ENCODE measurements at regions not wholly inside any gene's neighbourhood (a gene's known extent, or its start where the extent isn't known, plus 50 kb on each side); places are given as distances from the start of the nearest gene placed in this dataset.

GRCh38 chr15:87461631-87462030 is 794.9 kb downstream of the NTRK3 start:
- DNase-seq, result no peak

GRCh38 chr15:87454860-87455259 is 801.7 kb downstream of the NTRK3 start:
- DNase-seq, result no peak

DNA sequence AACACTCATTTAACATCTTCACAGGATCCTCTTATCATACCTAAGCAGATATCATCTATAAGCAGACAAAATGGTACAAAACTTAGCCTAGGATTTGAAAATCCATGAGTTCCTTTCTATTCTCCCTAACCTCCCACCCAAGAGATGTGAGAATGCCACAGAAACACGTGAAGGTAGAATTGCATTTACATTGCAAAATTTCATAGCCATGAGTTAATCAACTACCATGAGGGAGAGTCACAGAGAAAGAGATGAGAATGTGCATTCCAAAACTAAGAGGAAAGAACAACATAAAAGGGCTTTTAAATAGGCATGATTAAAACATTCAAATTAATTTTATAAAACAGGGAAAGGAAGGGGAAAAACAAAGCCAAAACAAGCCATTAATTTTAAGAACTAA is 806.2 kb downstream of the NTRK3 start:
- DNase-seq, result no peak

- no peak for DNase-seq
Measured at GRCh38 chr15:87439090-87439489, 817.4 kb downstream of the NTRK3 start.

DNA sequence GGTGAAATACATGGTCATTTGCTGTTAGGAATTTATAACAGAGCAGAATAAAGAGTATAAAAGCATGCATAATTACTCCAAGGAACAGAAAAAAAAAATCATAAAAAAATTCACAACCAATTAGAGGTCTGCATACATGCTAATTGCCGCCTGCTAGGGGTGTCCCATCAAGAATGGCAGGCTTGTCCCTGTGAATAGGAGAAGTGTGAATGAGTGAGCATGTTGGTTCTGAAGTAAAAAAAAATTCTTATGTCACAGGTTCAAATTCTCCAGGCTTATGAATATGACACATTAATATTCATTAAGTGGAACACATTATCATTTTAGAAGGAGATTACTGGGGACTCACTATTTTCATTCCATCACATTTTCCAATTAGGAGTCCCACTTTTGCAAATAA is 822.7 kb downstream of the NTRK3 start:
- no peak for DNase-seq

DNA sequence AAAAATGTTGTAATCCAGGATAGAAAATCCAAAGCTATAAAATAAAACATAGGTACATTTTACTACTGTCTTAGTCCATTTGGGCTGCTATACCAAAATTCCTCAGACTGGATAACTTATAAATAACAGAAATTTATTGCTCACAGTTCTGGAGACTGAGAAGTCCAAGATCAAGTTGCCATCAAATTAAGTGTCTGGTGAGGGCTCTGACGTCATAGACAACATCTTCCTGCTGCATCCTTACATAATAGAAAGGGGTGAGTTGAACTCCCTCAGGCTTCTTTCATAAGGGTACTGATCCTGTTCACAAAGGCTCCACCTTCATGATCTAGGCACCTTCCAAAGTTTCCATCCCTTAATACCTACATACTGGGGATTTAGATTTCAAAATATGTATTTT is 826.8 kb downstream of the NTRK3 start:
- no peak for DNase-seq

DNA sequence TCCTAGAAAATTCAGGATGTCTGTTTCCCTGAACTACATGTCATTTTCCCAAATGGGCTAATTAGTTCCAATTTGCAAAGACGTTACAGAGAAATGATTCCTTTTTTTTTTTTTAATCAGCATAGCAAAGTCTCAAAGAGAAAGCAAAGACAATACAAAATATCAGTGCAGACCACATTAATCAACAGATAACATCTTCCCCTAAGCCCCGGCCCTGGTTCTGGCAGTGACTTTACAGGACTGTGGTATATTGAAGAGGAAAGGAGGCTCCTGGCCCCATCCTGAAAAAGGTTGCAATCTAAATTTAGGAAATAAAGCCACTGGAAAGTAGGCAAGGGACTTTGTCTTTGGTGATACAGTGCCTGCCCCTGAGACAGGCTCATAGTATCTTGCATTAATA is 836.5 kb downstream of the NTRK3 start:
- no peak for DNase-seq

DNA sequence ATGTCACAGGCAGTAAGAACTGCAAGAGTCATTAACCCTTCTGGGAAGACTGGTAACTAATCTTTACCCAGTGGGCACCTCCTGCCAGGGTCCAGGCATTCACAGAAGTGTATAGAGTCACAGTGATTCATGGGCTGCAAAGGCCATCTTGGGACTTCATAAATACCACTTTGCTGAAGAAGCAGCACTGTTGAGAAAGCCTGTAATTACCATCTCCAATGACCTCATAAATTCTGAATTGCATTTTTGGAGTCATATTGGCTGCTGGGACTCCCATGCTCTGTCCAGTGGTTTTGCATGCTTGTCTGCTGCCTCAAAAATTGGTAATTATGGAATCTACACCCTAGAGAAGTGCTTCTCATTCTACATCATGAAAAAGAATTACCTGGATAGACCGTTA is 837.2 kb downstream of the NTRK3 start:
- DNase-seq, result no peak

DNA sequence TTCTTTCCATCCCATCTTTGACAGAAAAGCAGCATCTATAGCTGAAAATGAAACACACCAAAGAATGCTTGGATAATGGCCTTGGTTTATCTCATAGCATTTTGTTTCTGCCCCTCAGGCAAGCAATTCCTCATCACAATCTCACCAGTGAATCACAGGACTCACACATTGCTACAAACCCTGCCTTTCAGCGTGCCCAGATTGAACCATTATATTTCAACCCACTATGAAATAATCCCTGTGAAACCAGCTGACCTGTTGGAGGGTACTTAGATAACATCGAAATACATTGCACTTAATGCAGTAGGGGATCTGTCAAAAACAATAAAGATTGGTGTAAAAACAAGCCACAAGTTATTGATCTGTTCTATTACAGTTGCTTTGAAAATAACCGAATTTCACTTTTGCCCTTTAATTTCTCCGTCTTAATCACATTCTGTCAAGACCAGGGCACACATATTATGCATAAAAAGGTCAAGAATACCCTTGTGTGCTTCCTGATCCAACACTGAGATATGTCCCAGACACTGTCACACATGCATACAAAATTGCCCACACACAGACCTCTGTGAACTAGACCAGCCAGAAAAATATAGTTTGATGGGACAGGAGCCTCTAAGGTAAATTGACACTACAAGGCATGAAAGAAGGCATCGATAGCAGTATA is 839.8 kb downstream of the NTRK3 start:
- no peak for DNase-seq

- no peak for DNase-seq
Measured at GRCh38 chr15:87408902-87409301, 847.6 kb downstream of the NTRK3 start.

DNA sequence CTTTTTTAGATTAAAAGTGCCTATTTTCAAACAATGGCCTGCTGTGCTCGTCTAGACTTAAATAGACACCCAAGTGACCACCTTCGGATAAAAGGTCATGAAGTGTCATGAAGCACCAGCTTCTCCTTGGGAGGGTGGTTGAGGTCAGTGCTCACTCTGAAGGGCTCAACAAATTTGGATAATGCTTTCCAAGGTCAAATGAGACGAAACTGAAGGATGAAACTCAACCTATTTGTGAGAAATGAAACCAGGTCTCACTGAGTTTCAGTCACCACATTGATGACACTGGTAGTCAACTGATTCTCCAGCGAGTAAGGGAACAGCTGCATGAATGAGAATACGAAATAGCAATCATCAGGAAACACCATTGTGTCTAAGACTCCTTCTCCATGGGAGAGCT is 852.6 kb downstream of the NTRK3 start:
- DNase-seq, result no peak

- DNase-seq, result no peak
Measured at GRCh38 chr15:87401973-87402372, 854.6 kb downstream of the NTRK3 start.

- DNase-seq, result no peak
Measured at GRCh38 chr15:87394676-87395075, 861.9 kb downstream of the NTRK3 start.

DNA sequence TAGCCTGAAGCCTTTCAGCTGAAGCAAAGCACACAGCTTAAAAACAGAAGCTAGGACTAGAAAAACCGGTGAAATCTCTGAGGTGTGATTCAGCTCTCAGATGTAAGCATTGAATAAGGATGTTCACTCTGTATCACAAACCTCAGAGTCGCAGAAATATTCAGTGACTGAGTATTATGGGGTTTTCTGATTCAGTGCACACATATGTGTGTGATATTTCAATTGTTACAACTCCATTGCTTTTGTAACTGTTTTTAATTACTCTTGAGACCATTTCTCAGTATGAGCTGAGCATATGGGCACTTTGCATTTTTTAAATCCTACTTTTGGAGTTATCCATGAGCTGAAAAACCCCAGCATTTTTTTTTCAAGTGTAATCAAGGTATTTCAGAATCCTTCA is 868.8 kb downstream of the NTRK3 start:
- DNase-seq, result no peak

DNA sequence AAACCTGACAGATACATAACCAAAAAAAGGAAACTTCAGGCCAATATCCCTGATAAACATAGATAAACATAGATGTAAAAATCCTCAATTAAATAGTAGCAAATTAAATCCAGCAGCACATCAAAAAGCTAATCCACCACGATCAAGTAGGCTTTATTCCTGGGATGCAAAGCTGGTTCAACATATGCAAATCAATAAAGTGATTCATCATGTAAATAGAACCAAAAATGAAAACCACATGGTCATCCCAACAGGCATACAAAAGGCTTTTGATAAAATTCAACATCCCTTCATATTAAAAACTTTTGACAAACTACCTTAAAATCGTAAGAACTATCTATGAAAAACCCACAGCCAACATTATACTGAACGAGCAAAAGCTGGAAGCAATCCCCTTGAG is 882.2 kb downstream of the NTRK3 start:
- no peak for DNase-seq

DNA sequence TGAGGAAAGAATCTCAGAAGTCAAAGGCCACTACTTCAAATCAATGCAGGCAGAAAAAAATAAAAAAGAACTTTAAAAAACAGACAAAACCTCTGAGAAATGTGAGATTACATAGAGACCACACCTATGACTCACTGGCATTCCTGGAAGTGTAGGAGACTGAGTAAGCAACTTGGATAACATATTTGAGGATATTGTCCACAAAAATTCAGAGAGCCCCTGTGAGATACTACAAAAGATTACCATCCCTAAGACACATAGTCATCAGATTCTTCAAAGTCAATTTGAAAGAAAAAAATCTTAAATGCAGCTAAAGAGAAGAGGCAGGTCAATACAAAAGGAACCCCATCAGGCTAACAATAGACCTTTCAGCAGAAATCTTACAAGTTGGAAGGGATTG is 887.3 kb downstream of the NTRK3 start:
- DNase-seq, result no peak

- no peak for DNase-seq
Measured at GRCh38 chr15:87368511-87368910, 888.0 kb downstream of the NTRK3 start.

DNA sequence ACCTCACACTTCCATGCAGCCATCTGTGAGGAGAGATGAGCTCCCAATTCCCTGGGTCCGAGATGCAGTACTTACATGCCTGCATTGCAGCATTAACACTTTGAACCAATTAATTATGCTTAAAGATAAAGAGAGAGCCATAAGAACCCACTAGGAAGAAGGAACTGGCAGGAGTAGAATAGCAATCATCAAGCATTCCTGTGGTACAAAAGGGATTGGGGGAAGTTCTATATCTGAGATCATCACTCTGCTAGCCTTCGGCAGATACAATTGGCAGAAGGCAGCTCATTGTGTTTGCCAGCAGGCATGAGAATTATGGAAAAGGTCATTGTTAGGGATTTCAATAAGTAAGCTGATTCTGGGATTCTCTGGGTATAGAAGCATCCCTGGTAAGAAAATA is 891.4 kb downstream of the NTRK3 start:
- DNase-seq, result no peak

DNA sequence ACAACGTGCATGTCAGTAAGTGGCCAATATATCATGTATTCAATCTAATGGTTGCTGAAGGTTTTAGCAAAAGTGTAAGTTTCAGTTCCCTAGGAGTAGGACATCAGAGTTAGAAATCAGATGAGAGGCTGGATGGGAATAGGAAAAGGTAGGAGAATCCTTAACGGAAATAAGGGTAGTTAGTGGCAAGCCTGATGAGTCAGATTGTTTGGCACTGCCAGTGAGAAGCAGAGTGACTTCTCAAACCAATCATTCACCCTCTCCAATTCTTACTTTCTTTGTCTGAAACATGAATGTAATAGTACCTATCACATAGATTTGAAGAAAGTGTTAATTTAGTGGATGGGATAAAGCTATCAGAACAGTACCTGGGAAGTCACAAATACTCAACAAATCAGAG is 894.0 kb downstream of the NTRK3 start:
- no peak for DNase-seq

- DNase-seq, result no peak
Measured at GRCh38 chr15:87357637-87358313, 898.8 kb downstream of the NTRK3 start.

DNA sequence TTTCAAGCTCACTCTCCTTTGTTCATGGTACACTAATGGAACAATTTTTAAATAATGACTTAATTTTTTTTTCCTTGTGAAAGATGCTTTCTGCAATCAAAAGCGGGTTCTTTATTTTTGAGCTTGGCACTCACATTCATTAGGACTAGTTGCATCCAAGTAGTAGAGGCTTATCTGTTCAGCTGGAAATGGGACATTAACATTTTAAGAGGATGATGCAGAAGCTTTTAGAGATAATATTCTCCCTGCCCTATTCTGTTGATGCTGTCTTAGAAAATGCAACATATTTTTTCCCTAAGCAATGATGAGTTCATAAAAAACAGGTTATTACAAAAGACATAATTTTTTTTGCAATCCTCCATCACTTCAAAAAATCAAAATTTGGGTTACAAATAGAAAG is 900.6 kb downstream of the NTRK3 start:
- no peak for DNase-seq

DNA sequence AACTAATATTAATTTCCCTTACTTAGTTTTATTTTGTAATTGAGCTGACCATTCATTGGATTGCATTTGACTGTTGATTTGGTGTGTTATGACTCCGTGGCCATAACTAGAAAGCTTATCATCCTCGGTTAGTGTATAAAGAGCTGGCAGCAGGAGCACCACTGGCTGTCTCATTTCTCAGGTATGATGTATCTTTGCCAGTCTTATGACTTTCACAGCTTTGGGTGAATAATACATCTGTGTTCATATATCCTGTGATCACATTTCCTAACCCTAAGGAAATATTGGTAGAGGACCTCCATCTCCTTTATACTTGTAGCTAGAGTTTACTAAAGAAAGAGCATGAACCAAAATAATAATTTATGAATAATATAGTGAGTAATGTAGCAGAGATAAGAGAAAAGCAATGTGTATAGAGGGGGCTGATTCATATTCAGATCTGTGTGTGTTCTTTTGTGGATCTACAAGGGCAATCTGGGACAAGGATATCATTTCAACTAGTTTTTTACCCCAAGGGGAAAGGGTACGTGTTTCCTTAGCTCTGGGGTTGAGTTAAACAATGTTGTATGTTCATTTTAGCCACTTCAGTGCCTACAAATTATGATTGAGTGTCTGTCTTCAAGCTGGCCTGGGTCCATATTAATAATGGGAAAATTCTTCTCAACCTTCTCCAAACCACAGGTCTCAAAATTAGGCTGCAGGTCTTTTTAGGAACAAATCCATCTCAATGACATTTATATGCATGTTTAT is 901.7 kb downstream of the NTRK3 start:
- no peak for DNase-seq

- DNase-seq, result no peak
Measured at GRCh38 chr15:87349181-87349580, 907.4 kb downstream of the NTRK3 start.

GRCh38 chr15:87348746-87349145 is 907.8 kb downstream of the NTRK3 start:
- no peak for DNase-seq
